B cell (primary cell): ENCODE measurements at regions not wholly inside any gene's neighbourhood (a gene's known extent, or its start where the extent isn't known, plus 50 kb on each side); places are given as distances from the start of the nearest gene placed in this dataset.

ENCODE experiments used
- CTCF ChIP-seq: fragments of 200-600 bp; IDR thresholded peaks from one replicate; pipeline ENCODE4 v1.8.0; 2022; ENCODE audit warnings: antibody characterized with exemption, mild to moderate bottlenecking
- EZH2 ChIP-seq: IDR thresholded peaks from 2 replicates; pipeline ENCODE4 v1.6.1; 2012; ENCODE audit warnings: borderline replicate concordance, low read depth, mild to moderate bottlenecking, moderate library complexity, low read length; ENCODE audit not compliant: insufficient read depth, poor library complexity, severe bottlenecking

- TF ChIP-seq CTCF (no peak), EZH2 (no peak)
Measured at GRCh38 chr5:62920856-62921255, 342.2 kb downstream of the LRRC70 start.
